Left ventricle myocardium inferior (tissue), 1 donor: ENCODE measurements at regions not wholly inside any gene's neighbourhood (a gene's known extent, or its start where the extent isn't known, plus 50 kb on each side); places are given as distances from the start of the nearest gene placed in this dataset.

ENCODE experiments used
- DNase-seq: peaks from one replicate; pipeline ENCODE4 v3.0.0-alpha.2; 2020
- H3K27ac ChIP-seq: fragments of 200-600 bp; replicated peaks from 2 replicates; pipeline ENCODE4 v1.8.0; 2021
- H3K27me3 ChIP-seq: fragments of 200-600 bp; 2 replicates; pipeline ENCODE4 v1.8.0; 2021; ENCODE audit warnings: low read depth
- H3K36me3 ChIP-seq: fragments of 200-600 bp; 2 replicates; pipeline ENCODE4 v1.8.0; 2021
- H3K4me1 ChIP-seq: fragments of 200-600 bp; 2 replicates; pipeline ENCODE4 v1.8.0; 2021
- H3K4me3 ChIP-seq: fragments of 200-600 bp; 2 replicates; pipeline ENCODE4 v1.8.0; 2021; ENCODE audit warnings: mild to moderate bottlenecking, moderate library complexity
- H3K9me3 ChIP-seq: fragments of 200-600 bp; replicated peaks from 2 replicates; pipeline ENCODE4 v1.8.0; 2021
- intact Hi-C: fragments of 100-400 bp; cut with micrococcal nuclease; formaldehyde crosslinking; loops from one replicate; pipeline ENCODE4 v1.11.0; 2022
- TF ChIP-seq, protein P1 (sequence below): fragments of 200-600 bp; IDR thresholded peaks from 2 replicates; pipeline ENCODE4 v1.8.0; 2021; ENCODE audit warnings: antibody characterized with exemption, mild to moderate bottlenecking, borderline replicate concordance
- donor health status: DM: no; HTN: yes; CAD: no; lungs with severe emphysema.

DNA sequence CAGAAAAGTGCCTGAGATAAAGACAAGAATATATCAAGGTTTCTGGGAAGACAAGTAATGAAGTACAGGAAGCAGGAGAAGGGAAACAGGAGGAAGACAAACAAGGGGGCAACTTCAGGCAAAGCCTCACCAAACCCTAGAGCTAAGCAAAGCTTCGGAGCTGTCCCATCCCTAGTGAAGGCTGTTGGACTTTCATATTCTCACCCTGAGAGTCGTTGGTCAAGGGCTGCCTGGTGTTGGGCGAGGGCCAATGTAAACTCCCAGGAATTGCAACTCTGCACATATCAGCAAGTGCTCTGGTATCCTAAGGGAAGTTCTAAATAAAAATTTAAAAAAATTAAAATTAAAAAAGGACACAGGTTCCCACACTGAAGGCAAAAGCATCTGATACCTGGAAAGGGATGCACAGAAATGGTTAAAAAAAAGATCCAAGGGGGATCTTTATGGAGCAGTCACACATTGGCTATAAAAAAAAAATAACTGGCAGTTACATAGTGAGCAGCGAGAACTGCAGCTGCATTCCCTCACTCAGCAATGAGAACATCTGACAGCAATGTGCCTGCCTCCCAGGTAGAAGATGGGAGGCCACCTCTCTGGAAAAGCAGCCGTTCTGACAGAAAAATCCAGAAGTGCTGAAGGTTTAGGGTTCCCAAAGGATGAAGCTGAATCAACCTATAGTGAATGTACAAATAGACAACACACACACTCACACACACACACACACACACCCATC lies 304.7 kb downstream of the WDR11 start:
- no peak overlapping the region for H3K27ac ChIP-seq
- TF ChIP-seq, protein P1, sequence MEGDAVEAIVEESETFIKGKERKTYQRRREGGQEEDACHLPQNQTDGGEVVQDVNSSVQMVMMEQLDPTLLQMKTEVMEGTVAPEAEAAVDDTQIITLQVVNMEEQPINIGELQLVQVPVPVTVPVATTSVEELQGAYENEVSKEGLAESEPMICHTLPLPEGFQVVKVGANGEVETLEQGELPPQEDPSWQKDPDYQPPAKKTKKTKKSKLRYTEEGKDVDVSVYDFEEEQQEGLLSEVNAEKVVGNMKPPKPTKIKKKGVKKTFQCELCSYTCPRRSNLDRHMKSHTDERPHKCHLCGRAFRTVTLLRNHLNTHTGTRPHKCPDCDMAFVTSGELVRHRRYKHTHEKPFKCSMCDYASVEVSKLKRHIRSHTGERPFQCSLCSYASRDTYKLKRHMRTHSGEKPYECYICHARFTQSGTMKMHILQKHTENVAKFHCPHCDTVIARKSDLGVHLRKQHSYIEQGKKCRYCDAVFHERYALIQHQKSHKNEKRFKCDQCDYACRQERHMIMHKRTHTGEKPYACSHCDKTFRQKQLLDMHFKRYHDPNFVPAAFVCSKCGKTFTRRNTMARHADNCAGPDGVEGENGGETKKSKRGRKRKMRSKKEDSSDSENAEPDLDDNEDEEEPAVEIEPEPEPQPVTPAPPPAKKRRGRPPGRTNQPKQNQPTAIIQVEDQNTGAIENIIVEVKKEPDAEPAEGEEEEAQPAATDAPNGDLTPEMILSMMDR: no peak
- intact Hi-C loops: no loop called here
- H3K27me3 ChIP-seq: peaks cover 28% of the 10 kb centered on the region
- H3K9me3 ChIP-seq: peaks cover 9% of the 10 kb centered on the region
- H3K4me1 ChIP-seq: no peaks in the 10 kb centered on the region
- no peak for DNase-seq
- H3K36me3 ChIP-seq: no peaks in the 10 kb centered on the region
- H3K4me3 ChIP-seq: no peak overlapping the region

DNA sequence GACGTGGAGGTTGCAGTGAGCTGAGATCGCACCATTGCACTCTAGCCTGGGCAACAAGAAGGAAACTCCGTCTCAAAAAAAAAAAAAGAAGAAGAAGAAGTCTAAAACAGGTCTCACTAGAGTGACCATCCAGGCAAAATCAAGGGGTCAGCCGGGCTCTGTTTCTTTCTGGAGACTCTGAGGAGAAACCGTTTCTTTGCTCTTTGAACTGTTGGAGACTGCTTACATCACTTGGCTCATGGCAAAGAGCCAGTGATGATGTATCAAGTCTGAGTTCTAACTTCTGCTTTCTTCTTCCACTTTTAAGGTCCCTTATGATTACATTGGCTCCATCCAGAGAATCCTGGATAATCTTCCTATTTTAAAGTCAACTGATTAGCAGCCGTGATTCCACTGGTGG lies 306.8 kb downstream of the WDR11 start:
- Histone ChIP-seq H3K9me3 (peaks cover 9% of the 10 kb centered on the region), H3K4me3 (no peak overlapping the region), H3K36me3 (no peaks in the 10 kb centered on the region), H3K27ac (no peak overlapping the region), H3K4me1 (no peaks in the 10 kb centered on the region), H3K27me3 (peaks cover 26% of the 10 kb centered on the region)
- DNase-seq: no peak
- TF ChIP-seq, protein P1: no peak
- intact Hi-C loops: no loop called here

DNA sequence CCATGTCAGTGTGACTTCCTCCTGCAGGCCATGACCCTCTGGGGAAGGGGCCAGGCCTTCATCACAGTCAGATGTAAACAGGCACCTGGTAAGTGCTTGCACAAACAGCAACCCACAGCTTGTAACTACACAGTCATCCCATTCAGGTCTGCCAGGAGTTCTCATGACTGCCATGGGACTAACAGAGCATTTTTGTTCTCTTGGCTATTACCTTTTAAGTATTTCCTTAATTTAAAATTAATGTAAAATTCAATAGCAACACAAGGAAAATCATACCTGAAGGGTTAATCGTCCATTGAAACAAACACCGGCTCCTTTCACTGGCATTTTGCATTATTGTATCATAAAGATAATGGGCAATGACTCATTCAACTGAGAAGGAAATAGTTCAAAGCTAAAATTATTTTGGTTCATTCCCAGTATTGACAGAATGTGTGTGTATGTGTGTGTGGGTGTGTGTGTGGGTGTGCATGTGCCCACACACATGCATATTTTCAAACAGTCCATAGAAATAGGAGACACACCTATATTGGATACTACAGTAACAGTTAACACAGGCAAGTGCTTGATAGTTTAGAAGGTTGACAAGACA lies 307.9 kb downstream of the WDR11 start:
- intact Hi-C loops: no loop called here
- Histone ChIP-seq H3K4me3 (no peak overlapping the region), H3K36me3 (no peaks in the 10 kb centered on the region), H3K4me1 (no peaks in the 10 kb centered on the region), H3K27ac (no peak overlapping the region), H3K9me3 (peaks cover 15% of the 10 kb centered on the region), H3K27me3 (peaks cover 25% of the 10 kb centered on the region)
- DNase-seq: no peak
- TF ChIP-seq, protein P1: no peak

DNA sequence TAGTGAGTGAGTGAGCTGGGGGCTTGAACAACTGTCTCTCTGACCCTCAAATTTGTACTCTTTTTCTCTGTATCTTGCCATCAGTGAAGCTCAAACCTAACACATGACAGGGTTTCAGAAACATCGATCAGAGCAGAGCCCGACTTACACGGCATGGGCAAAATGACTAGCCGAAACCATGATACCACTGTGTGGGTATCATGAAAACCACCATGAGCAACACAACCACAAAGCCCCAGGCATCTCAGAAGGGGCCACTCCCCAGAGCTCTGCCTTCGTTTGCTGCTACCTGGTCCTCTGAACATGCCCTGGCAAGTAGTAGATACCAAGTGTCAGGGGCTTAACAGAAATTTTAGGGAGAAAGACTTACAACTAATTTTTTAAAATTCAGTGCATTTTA lies 308.5 kb downstream of the WDR11 start:
- H3K9me3 ChIP-seq: peaks cover 21% of the 10 kb centered on the region
- TF ChIP-seq, protein P1: no peak
- H3K36me3 ChIP-seq: no peaks in the 10 kb centered on the region
- H3K27me3 ChIP-seq: peaks cover 25% of the 10 kb centered on the region
- DNase-seq: no peak
- no peaks in the 10 kb centered on the region for H3K4me1 ChIP-seq
- intact Hi-C loops: no loop called here
- H3K27ac ChIP-seq: no peak overlapping the region
- H3K4me3 ChIP-seq: no peak overlapping the region

DNA sequence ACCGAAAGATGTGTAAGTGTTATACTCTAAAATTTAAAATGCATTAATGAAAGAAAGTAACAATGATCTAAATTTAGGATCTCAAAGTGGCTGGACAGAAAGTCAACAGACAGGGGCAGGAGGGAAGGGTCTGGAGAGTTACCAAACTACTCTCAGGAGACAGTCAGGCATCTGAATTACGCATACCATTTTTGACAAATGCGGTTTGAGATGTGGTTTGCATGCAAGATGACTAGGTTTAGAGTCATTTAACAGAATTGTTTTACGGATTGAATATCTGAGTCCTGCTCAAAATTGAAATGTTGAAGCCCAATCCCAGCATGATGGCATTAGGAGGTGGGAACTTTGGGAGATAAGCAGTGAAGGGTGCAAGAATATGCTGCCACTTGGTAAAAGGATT lies 314.1 kb downstream of the WDR11 start:
- Histone ChIP-seq H3K27ac (no peak overlapping the region), H3K27me3 (peaks cover 45% of the 10 kb centered on the region), H3K36me3 (no peaks in the 10 kb centered on the region), H3K4me1 (no peaks in the 10 kb centered on the region), H3K9me3 (peaks cover 14% of the 10 kb centered on the region), H3K4me3 (no peak overlapping the region)
- intact Hi-C loops: no loop called here
- TF ChIP-seq, protein P1: no peak
- DNase-seq: no peak
